Osteocyte (in vitro differentiated cells): ENCODE measurements at regions not wholly inside any gene's neighbourhood (a gene's known extent, or its start where the extent isn't known, plus 50 kb on each side); places are given as distances from the start of the nearest gene placed in this dataset.
"Not testable (repeated sequence)": the region's sequence is repeated elsewhere in the genome, so short reads cannot be mapped to it uniquely, and the experiment has no call there.

ENCODE experiments used
- DNase-seq: peaks from one replicate; pipeline ENCODE4 v3.0.0; 2021; ENCODE audit warnings: mixed read lengths; ENCODE audit not compliant: unreplicated experiment; ENCODE audit errors: extremely low spot score
- H3K27ac Mint-ChIP-seq: one replicate; pipeline ENCODE4 v1.8.0; 2021; ENCODE audit warnings: mild to moderate bottlenecking, mixed read lengths; ENCODE audit not compliant: unreplicated experiment
- H3K27me3 Mint-ChIP-seq: one replicate; pipeline ENCODE4 v1.8.0; 2021; ENCODE audit warnings: mixed read lengths; ENCODE audit not compliant: unreplicated experiment
- H3K36me3 Mint-ChIP-seq: one replicate; pipeline ENCODE4 v1.8.0; 2021; ENCODE audit warnings: mixed read lengths; ENCODE audit not compliant: unreplicated experiment
- H3K4me1 Mint-ChIP-seq: one replicate; pipeline ENCODE4 v1.8.0; 2021; ENCODE audit warnings: mixed read lengths; ENCODE audit not compliant: unreplicated experiment
- H3K4me3 Mint-ChIP-seq: one replicate; pipeline ENCODE4 v1.8.0; 2021; ENCODE audit warnings: mild to moderate bottlenecking, moderate library complexity, mixed read lengths; ENCODE audit not compliant: unreplicated experiment
- H3K9me3 Mint-ChIP-seq: one replicate; pipeline ENCODE4 v1.8.0; 2021; ENCODE audit warnings: mixed read lengths; ENCODE audit not compliant: unreplicated experiment
- CTCF ChIP-seq: fragments of 200-600 bp; sonication (generic); IDR thresholded peaks from 2 replicates; pipeline ENCODE4 v1.5.0; 2021; ENCODE audit warnings: antibody characterized with exemption, mild to moderate bottlenecking, moderate library complexity

- DNase-seq: peak; percentile 7
- H3K4me3 Mint-ChIP-seq: no peak overlapping the region
- H3K27ac Mint-ChIP-seq: no peak overlapping the region
- H3K4me1 Mint-ChIP-seq: peaks cover 5% of the 10 kb centered on the region
- H3K36me3 Mint-ChIP-seq: no peaks in the 10 kb centered on the region
- peaks cover 9% of the 10 kb centered on the region for H3K9me3 Mint-ChIP-seq
- no peak for TF ChIP-seq CTCF
- H3K27me3 Mint-ChIP-seq: peaks cover 39% of the 10 kb centered on the region
Measured at GRCh38 chr20:40630099-40630498, 58.9 kb downstream of the MAFB start.

- TF ChIP-seq CTCF: no peak
- no peaks in the 10 kb centered on the region for H3K36me3 Mint-ChIP-seq
- DNase-seq: peak; percentile 34
- peaks cover 29% of the 10 kb centered on the region for H3K27me3 Mint-ChIP-seq
- peaks cover 9% of the 10 kb centered on the region for H3K9me3 Mint-ChIP-seq
- no peak overlapping the region for H3K27ac Mint-ChIP-seq
- peaks cover 5% of the 10 kb centered on the region for H3K4me1 Mint-ChIP-seq
- H3K4me3 Mint-ChIP-seq: no peak overlapping the region
Measured at GRCh38 chr20:40628877-40629276, 60.2 kb downstream of the MAFB start.

- not testable (repeated sequence) for H3K27ac Mint-ChIP-seq, H3K9me3 Mint-ChIP-seq, H3K36me3 Mint-ChIP-seq, H3K4me1 Mint-ChIP-seq
- peaks cover 47% of the 10 kb centered on the region for H3K27me3 Mint-ChIP-seq
- H3K4me3 Mint-ChIP-seq: peak overlapping the region; percentile 40
- DNase-seq: peak; percentile 25
Measured at GRCh38 chr20:40619053-40619452, 70.0 kb downstream of the MAFB start.

GRCh38 chr20:40617594-40617993 lies 71.4 kb downstream of the MAFB start:
- no peak overlapping the region for H3K27ac Mint-ChIP-seq
- peaks cover 57% of the 10 kb centered on the region for H3K27me3 Mint-ChIP-seq
- no peaks in the 10 kb centered on the region for H3K9me3 Mint-ChIP-seq
- H3K4me3 Mint-ChIP-seq: no peak overlapping the region
- peak; percentile 30 for DNase-seq
- H3K4me1 Mint-ChIP-seq: no peaks in the 10 kb centered on the region
- H3K36me3 Mint-ChIP-seq: no peaks in the 10 kb centered on the region
- TF ChIP-seq CTCF: no peak

GRCh38 chr20:40612837-40613236 lies 76.2 kb downstream of the MAFB start:
- Mint-ChIP-seq H3K27me3 (peaks cover 64% of the 10 kb centered on the region), H3K36me3 (no peaks in the 10 kb centered on the region), H3K4me3 (no peak overlapping the region), H3K27ac (no peak overlapping the region), H3K4me1 (no peaks in the 10 kb centered on the region), H3K9me3 (no peaks in the 10 kb centered on the region)
- no peak for DNase-seq
- TF ChIP-seq CTCF: no peak

- no peaks in the 10 kb centered on the region for H3K9me3 Mint-ChIP-seq
- DNase-seq: no peak
- TF ChIP-seq CTCF: no peak
- no peaks in the 10 kb centered on the region for H3K4me1 Mint-ChIP-seq
- no peak overlapping the region for H3K4me3 Mint-ChIP-seq
- H3K27ac Mint-ChIP-seq: no peak overlapping the region
- H3K36me3 Mint-ChIP-seq: no peaks in the 10 kb centered on the region
- H3K27me3 Mint-ChIP-seq: peaks cover 64% of the 10 kb centered on the region
Measured at GRCh38 chr20:40612247-40612646, 76.8 kb downstream of the MAFB start.
